ENCODE measurements at regions not wholly inside any gene's neighbourhood (a gene's known extent, or its start where the extent isn't known, plus 50 kb on each side); places are given as distances from the start of the nearest gene placed in this dataset.

GRCh38 chr10:71040846-71041605 lies 152.7 kb upstream of the PCBD1 start:
- Histone ChIP-seq H3K4me2 (ENCODE audit: low read length) (no peak overlapping the region), H3K27me3 (ENCODE audit: control insufficient read depth, insufficient read depth, low read length) (peaks cover 49% of the 10 kb centered on the region), H3K36me3 (ENCODE audit: insufficient read depth, low read length) (no peaks in the 10 kb centered on the region), H3K4me3 (ENCODE audit: low read length) (no peak overlapping the region), H3K9me3 (replicated peaks; ENCODE audit: low read length) (no peaks in the 10 kb centered on the region), H3K9ac (ENCODE audit: low read depth, low read length) (no peak overlapping the region), H3K4me1 (ENCODE audit: control insufficient read depth, insufficient read depth, low read length) (no peaks in the 10 kb centered on the region)

- Histone ChIP-seq H3K36me3 (ENCODE audit: insufficient read depth, low read length) (no peaks in the 10 kb centered on the region), H3K9me3 (replicated peaks; ENCODE audit: low read length) (no peaks in the 10 kb centered on the region), H3K9ac (ENCODE audit: low read depth, low read length) (no peak overlapping the region), H3K27me3 (ENCODE audit: control insufficient read depth, insufficient read depth, low read length) (peaks cover 48% of the 10 kb centered on the region), H3K4me3 (ENCODE audit: low read length) (no peak overlapping the region), H3K4me1 (ENCODE audit: control insufficient read depth, insufficient read depth, low read length) (no peaks in the 10 kb centered on the region), H3K4me2 (ENCODE audit: low read length) (no peak overlapping the region)
These were observed 153.9 kb upstream of the PCBD1 start for GRCh38 chr10:71042216-71042615.

- Histone ChIP-seq H3K4me2 (ENCODE audit: low read length) (no peak overlapping the region), H3K4me3 (ENCODE audit: low read length) (no peak overlapping the region), H3K9me3 (replicated peaks; ENCODE audit: low read length) (no peaks in the 10 kb centered on the region), H3K27me3 (ENCODE audit: control insufficient read depth, insufficient read depth, low read length) (peaks cover 51% of the 10 kb centered on the region), H3K4me1 (ENCODE audit: control insufficient read depth, insufficient read depth, low read length) (no peaks in the 10 kb centered on the region), H3K9ac (ENCODE audit: low read depth, low read length) (no peak overlapping the region), H3K36me3 (ENCODE audit: insufficient read depth, low read length) (no peaks in the 10 kb centered on the region)
These were observed 154.3 kb upstream of the PCBD1 start for GRCh38 chr10:71042699-71043098.

GRCh38 chr10:71043858-71044257 lies 155.5 kb upstream of the PCBD1 start:
- H3K36me3 ChIP-seq (ENCODE audit: insufficient read depth, low read length), result no peaks in the 10 kb centered on the region
- H3K27me3 ChIP-seq (ENCODE audit: control insufficient read depth, insufficient read depth, low read length), result peaks cover 56% of the 10 kb centered on the region
- H3K4me2 ChIP-seq (ENCODE audit: low read length), result no peak overlapping the region
- no peaks in the 10 kb centered on the region for H3K4me1 ChIP-seq (ENCODE audit: control insufficient read depth, insufficient read depth, low read length)
- H3K9me3 ChIP-seq (replicated peaks; ENCODE audit: low read length), result no peaks in the 10 kb centered on the region
- no peak overlapping the region for H3K4me3 ChIP-seq (ENCODE audit: low read length)
- no peak overlapping the region for H3K9ac ChIP-seq (ENCODE audit: low read depth, low read length)

GRCh38 chr10:71044720-71045119 lies 156.4 kb upstream of the PCBD1 start:
- H3K4me3 ChIP-seq (ENCODE audit: low read length), result no peak overlapping the region
- H3K4me2 ChIP-seq (ENCODE audit: low read length), result no peak overlapping the region
- H3K9ac ChIP-seq (ENCODE audit: low read depth, low read length), result no peak overlapping the region
- H3K4me1 ChIP-seq (ENCODE audit: control insufficient read depth, insufficient read depth, low read length), result no peaks in the 10 kb centered on the region
- H3K27me3 ChIP-seq (ENCODE audit: control insufficient read depth, insufficient read depth, low read length), result peaks cover 64% of the 10 kb centered on the region
- no peaks in the 10 kb centered on the region for H3K36me3 ChIP-seq (ENCODE audit: insufficient read depth, low read length)
- no peaks in the 10 kb centered on the region for H3K9me3 ChIP-seq (replicated peaks; ENCODE audit: low read length)

- no peaks in the 10 kb centered on the region for H3K36me3 ChIP-seq (ENCODE audit: insufficient read depth, low read length)
- no peak overlapping the region for H3K4me3 ChIP-seq (ENCODE audit: low read length)
- no peak overlapping the region for H3K9ac ChIP-seq (ENCODE audit: low read depth, low read length)
- no peaks in the 10 kb centered on the region for H3K9me3 ChIP-seq (replicated peaks; ENCODE audit: low read length)
- H3K27me3 ChIP-seq (ENCODE audit: control insufficient read depth, insufficient read depth, low read length), result peaks cover 69% of the 10 kb centered on the region
- H3K4me2 ChIP-seq (ENCODE audit: low read length), result no peak overlapping the region
- no peaks in the 10 kb centered on the region for H3K4me1 ChIP-seq (ENCODE audit: control insufficient read depth, insufficient read depth, low read length)
These were observed 156.9 kb upstream of the PCBD1 start for GRCh38 chr10:71045204-71045809.

- H3K9ac ChIP-seq (ENCODE audit: low read depth, low read length), result no peak overlapping the region
- H3K27me3 ChIP-seq (ENCODE audit: control insufficient read depth, insufficient read depth, low read length), result peaks cover 75% of the 10 kb centered on the region
These were observed 157.6 kb upstream of the PCBD1 start for GRCh38 chr10:71045936-71046335.

GRCh38 chr10:71046747-71047146 lies 158.4 kb upstream of the PCBD1 start:
- H3K27me3 ChIP-seq (ENCODE audit: control insufficient read depth, insufficient read depth, low read length), result peaks cover 77% of the 10 kb centered on the region
- no peak overlapping the region for H3K9ac ChIP-seq (ENCODE audit: low read depth, low read length)
- H3K4me2 ChIP-seq (ENCODE audit: low read length), result no peak overlapping the region
- no peaks in the 10 kb centered on the region for H3K9me3 ChIP-seq (replicated peaks; ENCODE audit: low read length)
- H3K4me3 ChIP-seq (ENCODE audit: low read length), result no peak overlapping the region
- no peaks in the 10 kb centered on the region for H3K36me3 ChIP-seq (ENCODE audit: insufficient read depth, low read length)
- no peaks in the 10 kb centered on the region for H3K4me1 ChIP-seq (ENCODE audit: control insufficient read depth, insufficient read depth, low read length)

More at GRCh38 chr10:71045936-71046335, 157.6 kb upstream of the PCBD1 start:
- Histone ChIP-seq H3K4me1 (ENCODE audit: control insufficient read depth, insufficient read depth, low read length) (no peaks in the 10 kb centered on the region), H3K9me3 (replicated peaks; ENCODE audit: low read length) (no peaks in the 10 kb centered on the region), H3K4me3 (ENCODE audit: low read length) (no peak overlapping the region), H3K4me2 (ENCODE audit: low read length) (no peak overlapping the region), H3K36me3 (ENCODE audit: insufficient read depth, low read length) (no peaks in the 10 kb centered on the region)

GRCh38 chr10:71048971-71049615 lies 160.7 kb upstream of the PCBD1 start:
- Histone ChIP-seq H3K4me1 (ENCODE audit: control insufficient read depth, insufficient read depth, low read length) (no peaks in the 10 kb centered on the region), H3K9ac (ENCODE audit: low read depth, low read length) (no peak overlapping the region), H3K4me2 (ENCODE audit: low read length) (no peak overlapping the region), H3K27me3 (ENCODE audit: control insufficient read depth, insufficient read depth, low read length) (peaks cover 60% of the 10 kb centered on the region), H3K9me3 (replicated peaks; ENCODE audit: low read length) (no peaks in the 10 kb centered on the region), H3K4me3 (ENCODE audit: low read length) (no peak overlapping the region), H3K36me3 (ENCODE audit: insufficient read depth, low read length) (no peaks in the 10 kb centered on the region)

- no peaks in the 10 kb centered on the region for H3K9me3 ChIP-seq (replicated peaks; ENCODE audit: low read length)
- no peak overlapping the region for H3K4me2 ChIP-seq (ENCODE audit: low read length)
- no peak overlapping the region for H3K9ac ChIP-seq (ENCODE audit: low read depth, low read length)
- no peaks in the 10 kb centered on the region for H3K36me3 ChIP-seq (ENCODE audit: insufficient read depth, low read length)
- no peak overlapping the region for H3K4me3 ChIP-seq (ENCODE audit: low read length)
- no peaks in the 10 kb centered on the region for H3K4me1 ChIP-seq (ENCODE audit: control insufficient read depth, insufficient read depth, low read length)
- H3K27me3 ChIP-seq (ENCODE audit: control insufficient read depth, insufficient read depth, low read length), result peaks cover 56% of the 10 kb centered on the region
These were observed 161.6 kb upstream of the PCBD1 start for GRCh38 chr10:71049994-71050393.

GRCh38 chr10:71052076-71052660 lies 160.2 kb upstream of the UNC5B start:
- no peaks in the 10 kb centered on the region for H3K36me3 ChIP-seq (ENCODE audit: insufficient read depth, low read length)
- no peak overlapping the region for H3K9ac ChIP-seq (ENCODE audit: low read depth, low read length)
- no peak overlapping the region for H3K4me3 ChIP-seq (ENCODE audit: low read length)
- no peaks in the 10 kb centered on the region for H3K4me1 ChIP-seq (ENCODE audit: control insufficient read depth, insufficient read depth, low read length)
- peaks cover 44% of the 10 kb centered on the region for H3K27me3 ChIP-seq (ENCODE audit: control insufficient read depth, insufficient read depth, low read length)
- no peaks in the 10 kb centered on the region for H3K9me3 ChIP-seq (replicated peaks; ENCODE audit: low read length)
- no peak overlapping the region for H3K4me2 ChIP-seq (ENCODE audit: low read length)
